ENCODE measurements at regions not wholly inside any gene's neighbourhood (a gene's known extent, or its start where the extent isn't known, plus 50 kb on each side); places are given as distances from the start of the nearest gene placed in this dataset.

DNA sequence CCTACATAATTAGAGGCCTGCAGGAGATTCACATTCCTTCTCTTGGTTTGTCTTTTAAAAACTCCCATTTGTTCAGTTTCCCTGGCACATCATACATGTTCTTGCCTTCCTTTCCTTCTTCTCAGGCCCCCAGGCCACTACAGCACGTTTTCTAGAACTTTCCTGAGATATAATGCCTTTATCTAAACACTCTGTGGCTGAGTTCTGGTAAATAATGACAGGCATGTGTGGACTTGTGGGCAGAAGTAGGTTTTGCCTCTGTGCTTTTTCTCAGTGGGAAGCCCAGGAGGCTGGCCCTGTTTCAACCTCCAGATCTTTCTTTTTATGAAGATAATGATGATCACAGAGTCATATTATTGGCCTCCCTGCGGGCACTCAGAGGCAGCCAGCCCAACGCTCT, 117.2 kb downstream of the TMX1 start:
- TF ChIP-seq, protein P1, sequence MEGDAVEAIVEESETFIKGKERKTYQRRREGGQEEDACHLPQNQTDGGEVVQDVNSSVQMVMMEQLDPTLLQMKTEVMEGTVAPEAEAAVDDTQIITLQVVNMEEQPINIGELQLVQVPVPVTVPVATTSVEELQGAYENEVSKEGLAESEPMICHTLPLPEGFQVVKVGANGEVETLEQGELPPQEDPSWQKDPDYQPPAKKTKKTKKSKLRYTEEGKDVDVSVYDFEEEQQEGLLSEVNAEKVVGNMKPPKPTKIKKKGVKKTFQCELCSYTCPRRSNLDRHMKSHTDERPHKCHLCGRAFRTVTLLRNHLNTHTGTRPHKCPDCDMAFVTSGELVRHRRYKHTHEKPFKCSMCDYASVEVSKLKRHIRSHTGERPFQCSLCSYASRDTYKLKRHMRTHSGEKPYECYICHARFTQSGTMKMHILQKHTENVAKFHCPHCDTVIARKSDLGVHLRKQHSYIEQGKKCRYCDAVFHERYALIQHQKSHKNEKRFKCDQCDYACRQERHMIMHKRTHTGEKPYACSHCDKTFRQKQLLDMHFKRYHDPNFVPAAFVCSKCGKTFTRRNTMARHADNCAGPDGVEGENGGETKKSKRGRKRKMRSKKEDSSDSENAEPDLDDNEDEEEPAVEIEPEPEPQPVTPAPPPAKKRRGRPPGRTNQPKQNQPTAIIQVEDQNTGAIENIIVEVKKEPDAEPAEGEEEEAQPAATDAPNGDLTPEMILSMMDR (IDR thresholded peaks at IDR 0.05; ENCODE audit: low read depth, low read length, poor library complexity, severe bottlenecking), result no peak
- no peak for TF ChIP-seq EZH2phosphoT487 (IDR thresholded peaks at IDR 0.05; ENCODE audit: borderline replicate concordance, low read length)

All from DOHH2 (cell line).